ENCODE measurements at regions not wholly inside any gene's neighbourhood (a gene's known extent, or its start where the extent isn't known, plus 50 kb on each side); places are given as distances from the start of the nearest gene placed in this dataset.

DNA sequence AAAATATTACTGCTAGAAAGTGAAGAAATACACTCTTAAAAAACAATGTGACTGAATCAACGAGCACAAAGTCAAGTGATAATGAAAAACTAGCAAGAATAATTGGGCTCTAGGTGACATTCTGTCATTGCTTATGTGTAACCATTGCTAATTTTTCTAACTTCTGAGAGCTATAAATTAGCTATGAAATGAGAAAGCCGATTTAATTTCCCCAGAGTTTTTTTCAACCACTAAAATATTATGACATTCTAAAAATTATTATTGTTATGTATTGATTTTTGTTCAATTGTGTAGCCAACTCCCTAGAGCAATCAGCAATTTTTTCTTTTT is 458.6 kb upstream of the ATXN8OS start:
- TF ChIP-seq, protein P1, sequence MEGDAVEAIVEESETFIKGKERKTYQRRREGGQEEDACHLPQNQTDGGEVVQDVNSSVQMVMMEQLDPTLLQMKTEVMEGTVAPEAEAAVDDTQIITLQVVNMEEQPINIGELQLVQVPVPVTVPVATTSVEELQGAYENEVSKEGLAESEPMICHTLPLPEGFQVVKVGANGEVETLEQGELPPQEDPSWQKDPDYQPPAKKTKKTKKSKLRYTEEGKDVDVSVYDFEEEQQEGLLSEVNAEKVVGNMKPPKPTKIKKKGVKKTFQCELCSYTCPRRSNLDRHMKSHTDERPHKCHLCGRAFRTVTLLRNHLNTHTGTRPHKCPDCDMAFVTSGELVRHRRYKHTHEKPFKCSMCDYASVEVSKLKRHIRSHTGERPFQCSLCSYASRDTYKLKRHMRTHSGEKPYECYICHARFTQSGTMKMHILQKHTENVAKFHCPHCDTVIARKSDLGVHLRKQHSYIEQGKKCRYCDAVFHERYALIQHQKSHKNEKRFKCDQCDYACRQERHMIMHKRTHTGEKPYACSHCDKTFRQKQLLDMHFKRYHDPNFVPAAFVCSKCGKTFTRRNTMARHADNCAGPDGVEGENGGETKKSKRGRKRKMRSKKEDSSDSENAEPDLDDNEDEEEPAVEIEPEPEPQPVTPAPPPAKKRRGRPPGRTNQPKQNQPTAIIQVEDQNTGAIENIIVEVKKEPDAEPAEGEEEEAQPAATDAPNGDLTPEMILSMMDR (IDR thresholded peaks at IDR 0.05; ENCODE audit: control extremely low read depth, extremely low read depth, low read depth, missing control alignments): no peak
- POLR2A ChIA-PET: no interaction called here
- CTCF ChIA-PET: no interaction called here
- no peak for DNase-seq (ENCODE audit: extremely low spot score)

DNA sequence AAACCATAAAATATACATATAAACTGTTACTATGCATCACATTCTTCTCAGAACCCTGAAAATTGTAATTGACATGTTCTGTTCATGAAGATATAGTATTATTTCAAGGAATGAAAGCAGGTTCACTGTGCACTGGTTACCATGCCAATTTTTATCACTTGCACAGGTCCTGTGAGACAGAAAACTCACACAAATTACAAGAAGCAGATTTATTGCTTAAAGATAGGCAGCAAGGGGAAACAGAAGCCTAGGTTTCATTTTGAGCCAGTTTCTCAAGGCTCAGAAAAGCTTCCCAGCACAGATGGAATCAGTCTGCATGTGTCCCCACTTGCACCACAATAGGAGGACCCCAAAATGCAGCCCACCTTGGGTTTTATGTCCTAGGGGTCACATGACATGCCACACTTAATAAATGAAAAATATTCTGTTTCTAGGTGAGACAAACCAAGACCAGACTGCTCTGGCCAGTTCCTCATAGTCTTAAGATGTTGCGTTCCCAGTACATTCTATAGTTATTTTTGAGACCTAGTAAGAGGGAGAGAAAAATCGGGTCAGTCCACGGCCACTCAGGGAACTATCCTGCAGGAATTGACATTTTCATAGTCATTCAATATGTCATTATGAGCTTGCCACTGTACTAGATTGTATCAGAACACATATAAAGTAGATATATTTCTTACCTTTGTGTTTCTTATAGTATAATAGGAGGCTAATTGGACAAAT is 459.1 kb upstream of the ATXN8OS start:
- CTCF ChIA-PET: no interaction called here

DNA sequence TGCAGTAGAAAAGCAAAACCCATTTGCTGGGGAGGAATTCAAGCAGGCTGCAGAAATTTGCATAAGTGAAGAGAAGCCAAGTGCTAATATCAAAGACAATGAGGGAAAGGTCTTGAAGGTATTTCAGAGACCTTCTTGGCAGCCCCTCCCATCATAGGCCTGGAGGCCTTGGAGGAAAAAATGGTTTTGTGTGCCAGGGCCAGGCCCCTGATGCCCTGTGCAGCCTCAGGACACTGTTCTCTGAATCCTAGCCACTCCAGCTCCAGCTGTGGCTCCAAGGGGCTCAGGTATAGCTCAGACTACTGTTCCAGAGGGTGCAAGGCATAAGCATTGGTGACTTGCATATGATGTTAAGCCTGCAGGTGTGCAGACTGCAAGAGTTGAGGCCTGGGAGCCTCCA is 463.2 kb upstream of the ATXN8OS start:
- ChIA-PET CTCF (no interaction called here), POLR2A (no interaction called here)
- TF ChIP-seq, protein P1 (IDR thresholded peaks at IDR 0.05; ENCODE audit: control extremely low read depth, extremely low read depth, low read depth, missing control alignments): no peak
- DNase-seq (ENCODE audit: extremely low spot score): no peak

More for the DNA sequence above, 459.1 kb upstream of the ATXN8OS start:
- TF ChIP-seq, protein P1 (IDR thresholded peaks at IDR 0.05; ENCODE audit: control extremely low read depth, extremely low read depth, low read depth, missing control alignments): no peak
- DNase-seq (ENCODE audit: extremely low spot score): no peak
- POLR2A ChIA-PET: no interaction called here

DNA sequence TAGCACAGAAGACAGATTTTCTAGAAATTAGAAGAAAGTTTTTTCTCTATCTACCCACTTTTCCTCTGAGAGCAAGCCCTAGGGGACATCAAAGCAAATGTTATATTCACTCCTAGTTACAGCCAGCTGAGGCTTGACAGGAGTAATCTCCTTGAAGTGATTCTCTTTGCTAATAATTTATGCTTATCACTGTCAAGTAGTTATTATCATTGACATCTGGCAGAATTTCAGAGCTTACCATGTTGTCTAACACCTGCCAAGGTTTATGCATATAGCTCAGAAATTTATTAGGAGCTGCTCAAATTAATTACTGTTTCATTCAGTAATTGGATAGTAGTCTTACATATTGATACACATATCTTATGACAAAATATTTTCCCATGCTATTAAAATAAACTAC is 465.9 kb upstream of the ATXN8OS start:
- DNase-seq (ENCODE audit: extremely low spot score): no peak
- POLR2A ChIA-PET: no interaction called here
- TF ChIP-seq, protein P1 (IDR thresholded peaks at IDR 0.05; ENCODE audit: control extremely low read depth, extremely low read depth, low read depth, missing control alignments): no peak
- CTCF ChIA-PET: interaction anchor here (1.1 kb wide), 1 partner anchor 20 kb away, joined by 3 read pairs; no protein-coding TSS in a partner anchor

DNA sequence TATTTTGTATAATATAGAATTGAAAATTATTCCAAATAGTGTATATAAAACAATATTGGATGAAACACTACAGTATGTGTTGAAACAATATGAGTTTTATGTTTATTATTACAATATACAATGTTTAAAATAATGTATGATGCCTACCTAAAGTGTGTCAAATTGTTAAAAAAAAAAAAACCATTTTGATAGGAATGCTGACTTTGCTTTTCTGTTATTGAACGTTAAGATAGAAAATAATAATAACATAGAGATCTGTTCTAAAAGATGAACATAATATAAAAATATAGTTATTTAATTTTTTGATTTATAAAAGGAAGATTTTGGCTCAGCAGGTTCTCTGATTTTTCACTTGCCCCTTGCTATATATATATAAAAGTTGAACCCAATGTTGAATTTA is 474.6 kb upstream of the ATXN8OS start:
- DNase-seq (ENCODE audit: extremely low spot score): no peak
- TF ChIP-seq, protein P1 (IDR thresholded peaks at IDR 0.05; ENCODE audit: control extremely low read depth, extremely low read depth, low read depth, missing control alignments): no peak
- CTCF ChIA-PET: no interaction called here
- POLR2A ChIA-PET: no interaction called here

DNA sequence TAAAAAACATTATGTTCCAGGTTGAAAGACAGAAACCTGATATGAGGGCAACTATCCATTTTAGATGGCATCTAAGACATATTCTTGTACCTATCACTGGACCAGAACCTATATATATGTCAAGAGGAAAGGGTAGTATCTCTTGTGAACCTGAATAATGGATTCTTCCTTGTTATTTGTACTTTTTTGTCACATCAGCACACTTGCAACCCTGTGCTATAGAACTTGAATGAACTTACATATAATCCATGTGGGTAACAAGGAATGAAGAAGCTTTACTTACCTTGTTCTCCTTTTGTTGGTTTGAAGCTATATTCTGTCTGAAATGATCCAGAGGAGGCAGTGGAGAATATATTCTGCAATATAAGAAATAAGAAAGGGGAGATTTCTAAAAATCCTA is 483.7 kb upstream of the ATXN8OS start:
- DNase-seq (ENCODE audit: extremely low spot score): no peak
- ChIA-PET POLR2A (no interaction called here), CTCF (no interaction called here)
- TF ChIP-seq, protein P1 (IDR thresholded peaks at IDR 0.05; ENCODE audit: control extremely low read depth, extremely low read depth, low read depth, missing control alignments): no peak

All from GM10248 (cell line).